ENCODE measurements at regions not wholly inside any gene's neighbourhood (a gene's known extent, or its start where the extent isn't known, plus 50 kb on each side); places are given as distances from the start of the nearest gene placed in this dataset.

GRCh38 chr3:30553641-30554316 lies 52.6 kb upstream of the TGFBR2 start:
- Histone ChIP-seq H4K20me1 (ENCODE audit: insufficient read depth) (no peaks in the 10 kb centered on the region), H3K36me3 (ENCODE audit: insufficient read depth, low read length) (no peaks in the 10 kb centered on the region), H3K27ac (ENCODE audit: low read length) (no peak overlapping the region), H2AFZ (ENCODE audit: low read depth, low read length) (no peak overlapping the region), H3K4me3 (ENCODE audit: low read length) (no peak overlapping the region), H3K79me2 (replicated peaks; ENCODE audit: insufficient read depth, low read length) (no peaks in the 10 kb centered on the region), H3K9ac (ENCODE audit: low read length) (no peak overlapping the region), H3K27me3 (ENCODE audit: insufficient read depth, low read depth, low read length) (peaks cover 5% of the 10 kb centered on the region), H3F3A (ENCODE audit: insufficient read depth, low read length, poor library complexity, severe bottlenecking) (no peaks in the 10 kb centered on the region), H3K9me2 (ENCODE audit: insufficient read depth, low read length) (no peaks in the 10 kb centered on the region), H3K9me3 (ENCODE audit: low read length) (no peaks in the 10 kb centered on the region), H3K4me2 (ENCODE audit: low read length) (no peak overlapping the region)
- TF ChIP-seq MXI1 (conservative IDR thresholded peaks at IDR 0.05; ENCODE audit: poor library complexity, severe bottlenecking) (no peak), POLR2AphosphoS5 (IDR thresholded peaks at IDR 0.05) (no peak), TAF1 (IDR thresholded peaks at IDR 0.05; ENCODE audit: low read depth) (no peak), EP300 (conservative IDR thresholded peaks at IDR 0.05; ENCODE audit: poor library complexity, severe bottlenecking) (no peak), SMC3 (conservative IDR thresholded peaks at IDR 0.05; ENCODE audit: poor library complexity) (no peak), RAD21 (conservative IDR thresholded peaks at IDR 0.05) (no peak)
- TF ChIP-seq, protein P1, sequence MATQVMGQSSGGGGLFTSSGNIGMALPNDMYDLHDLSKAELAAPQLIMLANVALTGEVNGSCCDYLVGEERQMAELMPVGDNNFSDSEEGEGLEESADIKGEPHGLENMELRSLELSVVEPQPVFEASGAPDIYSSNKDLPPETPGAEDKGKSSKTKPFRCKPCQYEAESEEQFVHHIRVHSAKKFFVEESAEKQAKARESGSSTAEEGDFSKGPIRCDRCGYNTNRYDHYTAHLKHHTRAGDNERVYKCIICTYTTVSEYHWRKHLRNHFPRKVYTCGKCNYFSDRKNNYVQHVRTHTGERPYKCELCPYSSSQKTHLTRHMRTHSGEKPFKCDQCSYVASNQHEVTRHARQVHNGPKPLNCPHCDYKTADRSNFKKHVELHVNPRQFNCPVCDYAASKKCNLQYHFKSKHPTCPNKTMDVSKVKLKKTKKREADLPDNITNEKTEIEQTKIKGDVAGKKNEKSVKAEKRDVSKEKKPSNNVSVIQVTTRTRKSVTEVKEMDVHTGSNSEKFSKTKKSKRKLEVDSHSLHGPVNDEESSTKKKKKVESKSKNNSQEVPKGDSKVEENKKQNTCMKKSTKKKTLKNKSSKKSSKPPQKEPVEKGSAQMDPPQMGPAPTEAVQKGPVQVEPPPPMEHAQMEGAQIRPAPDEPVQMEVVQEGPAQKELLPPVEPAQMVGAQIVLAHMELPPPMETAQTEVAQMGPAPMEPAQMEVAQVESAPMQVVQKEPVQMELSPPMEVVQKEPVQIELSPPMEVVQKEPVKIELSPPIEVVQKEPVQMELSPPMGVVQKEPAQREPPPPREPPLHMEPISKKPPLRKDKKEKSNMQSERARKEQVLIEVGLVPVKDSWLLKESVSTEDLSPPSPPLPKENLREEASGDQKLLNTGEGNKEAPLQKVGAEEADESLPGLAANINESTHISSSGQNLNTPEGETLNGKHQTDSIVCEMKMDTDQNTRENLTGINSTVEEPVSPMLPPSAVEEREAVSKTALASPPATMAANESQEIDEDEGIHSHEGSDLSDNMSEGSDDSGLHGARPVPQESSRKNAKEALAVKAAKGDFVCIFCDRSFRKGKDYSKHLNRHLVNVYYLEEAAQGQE (IDR thresholded peaks at IDR 0.05; ENCODE audit: borderline replicate concordance), result no peak
- TF ChIP-seq, protein P2, sequence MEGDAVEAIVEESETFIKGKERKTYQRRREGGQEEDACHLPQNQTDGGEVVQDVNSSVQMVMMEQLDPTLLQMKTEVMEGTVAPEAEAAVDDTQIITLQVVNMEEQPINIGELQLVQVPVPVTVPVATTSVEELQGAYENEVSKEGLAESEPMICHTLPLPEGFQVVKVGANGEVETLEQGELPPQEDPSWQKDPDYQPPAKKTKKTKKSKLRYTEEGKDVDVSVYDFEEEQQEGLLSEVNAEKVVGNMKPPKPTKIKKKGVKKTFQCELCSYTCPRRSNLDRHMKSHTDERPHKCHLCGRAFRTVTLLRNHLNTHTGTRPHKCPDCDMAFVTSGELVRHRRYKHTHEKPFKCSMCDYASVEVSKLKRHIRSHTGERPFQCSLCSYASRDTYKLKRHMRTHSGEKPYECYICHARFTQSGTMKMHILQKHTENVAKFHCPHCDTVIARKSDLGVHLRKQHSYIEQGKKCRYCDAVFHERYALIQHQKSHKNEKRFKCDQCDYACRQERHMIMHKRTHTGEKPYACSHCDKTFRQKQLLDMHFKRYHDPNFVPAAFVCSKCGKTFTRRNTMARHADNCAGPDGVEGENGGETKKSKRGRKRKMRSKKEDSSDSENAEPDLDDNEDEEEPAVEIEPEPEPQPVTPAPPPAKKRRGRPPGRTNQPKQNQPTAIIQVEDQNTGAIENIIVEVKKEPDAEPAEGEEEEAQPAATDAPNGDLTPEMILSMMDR (IDR thresholded peaks at IDR 0.05; ENCODE audit: poor library complexity, severe bottlenecking), result no peak

- no peak for TF ChIP-seq POLR2AphosphoS5 (IDR thresholded peaks at IDR 0.05)
- no peak for TF ChIP-seq TAF1 (IDR thresholded peaks at IDR 0.05; ENCODE audit: low read depth)
- TF ChIP-seq EP300 (conservative IDR thresholded peaks at IDR 0.05; ENCODE audit: poor library complexity, severe bottlenecking), result no peak
- no peak for TF ChIP-seq RAD21 (conservative IDR thresholded peaks at IDR 0.05)
- TF ChIP-seq EZH2 (IDR thresholded peaks at IDR 0.05; ENCODE audit: borderline replicate concordance, insufficient read depth, low read length, poor library complexity, severe bottlenecking), result no peak
- no peak for TF ChIP-seq MXI1 (conservative IDR thresholded peaks at IDR 0.05; ENCODE audit: poor library complexity, severe bottlenecking)
- TF ChIP-seq SMC3 (conservative IDR thresholded peaks at IDR 0.05; ENCODE audit: poor library complexity), result no peak
- TF ChIP-seq, protein P2 (IDR thresholded peaks at IDR 0.05; ENCODE audit: poor library complexity, severe bottlenecking), result no peak
- TF ChIP-seq, protein P1 (IDR thresholded peaks at IDR 0.05; ENCODE audit: borderline replicate concordance), result no peak
- Histone ChIP-seq H2AFZ (ENCODE audit: low read depth, low read length) (no peak overlapping the region), H3K27me3 (ENCODE audit: insufficient read depth, low read depth, low read length) (peaks cover 5% of the 10 kb centered on the region), H4K20me1 (ENCODE audit: insufficient read depth) (no peaks in the 10 kb centered on the region), H3K4me2 (ENCODE audit: low read length) (no peak overlapping the region), H3K4me3 (ENCODE audit: low read length) (no peak overlapping the region), H3F3A (ENCODE audit: insufficient read depth, low read length, poor library complexity, severe bottlenecking) (no peaks in the 10 kb centered on the region), H3K9me3 (ENCODE audit: low read length) (no peaks in the 10 kb centered on the region), H3K79me2 (replicated peaks; ENCODE audit: insufficient read depth, low read length) (no peaks in the 10 kb centered on the region), H3K36me3 (ENCODE audit: insufficient read depth, low read length) (no peaks in the 10 kb centered on the region), H3K27ac (ENCODE audit: low read length) (no peak overlapping the region), H3K9ac (ENCODE audit: low read length) (no peak overlapping the region), H3K9me2 (ENCODE audit: insufficient read depth, low read length) (no peaks in the 10 kb centered on the region)
These were observed 52.1 kb upstream of the TGFBR2 start for GRCh38 chr3:30554317-30554690.

Measured in neural cell (in vitro differentiated cells).